ENCODE measurements at regions not wholly inside any gene's neighbourhood (a gene's known extent, or its start where the extent isn't known, plus 50 kb on each side); places are given as distances from the start of the nearest gene placed in this dataset.

GRCh38 chr6:10184371-10185227, 230.3 kb downstream of the TFAP2A start:
- ATAC-seq (ENCODE audit: low read depth) (no peak), DNase-seq (no peak)
- Histone ChIP-seq H3K56ac (ENCODE audit: extremely low read depth, insufficient read depth, low read length) (no peak overlapping the region), H3K4me3 (ENCODE audit: insufficient read depth, low read depth, low read length) (no peak overlapping the region), H3K27ac (ENCODE audit: insufficient read depth, low read length) (no peak overlapping the region), H3K9me1 (ENCODE audit: insufficient read depth, low read length) (no peaks in the 10 kb centered on the region), H3K9me3 (ENCODE audit: control insufficient read depth, insufficient read depth, low read length) (peaks cover 16% of the 10 kb centered on the region), H3K4me2 (ENCODE audit: low read depth, low read length) (no peak overlapping the region), H3K36me3 (ENCODE audit: control insufficient read depth, insufficient read depth, low read length) (no peaks in the 10 kb centered on the region), H2BK20ac (ENCODE audit: low read depth, low read length) (no peak overlapping the region), H3K4me1 (ENCODE audit: control insufficient read depth, insufficient read depth, low read length) (no peaks in the 10 kb centered on the region), H2AK5ac (ENCODE audit: low read depth, low read length) (no peak overlapping the region), H2AFZ (replicated peaks; ENCODE audit: low read length, poor library complexity) (no peak overlapping the region), H4K20me1 (ENCODE audit: insufficient read depth, low read length) (no peaks in the 10 kb centered on the region), H4K8ac (ENCODE audit: low read depth in 2 of 2, low read length in 2 of 2) (no peak overlapping the region), H4K91ac (ENCODE audit: insufficient read depth, low read depth, low read length) (no peak overlapping the region), H2AK9ac (replicated peaks; ENCODE audit: low read depth, low read length, poor library complexity) (no peak overlapping the region), H3K18ac (ENCODE audit: low read depth, low read length) (no peak overlapping the region), H3K79me1 (ENCODE audit: low read depth in 1 of 2, low read length in 2 of 2) (no peaks in the 10 kb centered on the region), H2BK120ac (ENCODE audit: low read depth, low read length) (no peak overlapping the region), H4K5ac (ENCODE audit: low read depth, low read length) (no peak overlapping the region), H2BK5ac (ENCODE audit: low read depth, low read length, poor library complexity, severe bottlenecking) (no peak overlapping the region), H2BK15ac (ENCODE audit: low read depth, low read length) (no peak overlapping the region), H3K23ac (ENCODE audit: low read depth, low read length) (no peak overlapping the region), H3K27me3 (ENCODE audit: control insufficient read depth, insufficient read depth, low read length) (no peaks in the 10 kb centered on the region), H3K4ac (ENCODE audit: low read depth, low read length) (no peak overlapping the region), H3K9ac (ENCODE audit: low read depth, low read length) (no peak overlapping the region), H3K14ac (replicated peaks; ENCODE audit: low read depth, low read length) (no peak overlapping the region)
- WGBS, 2 experiments (ENCODE audit: extremely low coverage in 2 of 2, insufficient read length in 1 of 2): no CpG with 5 or more reads among the region's 4 CpGs
- BruUV-seq (replicated peaks): no TSS peak
- TF ChIP-seq CTCF (conservative IDR thresholded peaks at IDR 0.05; ENCODE audit: low read depth, low read length) (no peak), SMC3 (IDR thresholded peaks at IDR 0.05; ENCODE audit: low read depth, low read length) (no peak), RAD21 (IDR thresholded peaks at IDR 0.05; ENCODE audit: low read length) (no peak), BHLHE40 (IDR thresholded peaks at IDR 0.05; ENCODE audit: low read depth, low read length) (no peak), FOS (IDR thresholded peaks at IDR 0.05; ENCODE audit: low read depth, low read length) (no peak)
- intact Hi-C loops (cut with micrococcal nuclease) (no loop called here), in situ Hi-C loops (cut with MboI; ENCODE audit: low sequenced_read_pairs) (no loop called here), dilution Hi-C loops (cut with HindIII; ENCODE audit: low sequenced_read_pairs, unreplicated experiment) (no loop called here)
- POLR2A ChIA-PET (ENCODE audit: unreplicated experiment): no interaction called here
- CTCF ChIA-PET: no interaction called here
